SK-N-MC (cell line): ENCODE measurements at regions not wholly inside any gene's neighbourhood (a gene's known extent, or its start where the extent isn't known, plus 50 kb on each side); places are given as distances from the start of the nearest gene placed in this dataset.

Source experiments
- DNase-seq: peaks from one replicate; pipeline ENCODE4 v3.0.0-alpha.2; 2011; ENCODE audit warnings: low read depth, low spot score
- H3K27ac ChIP-seq: fragments of 200-600 bp; sonication (generic); 2 replicates; pipeline ENCODE4 v1.5.1; 2016; ENCODE audit warnings: mixed run types
- H3K36me3 ChIP-seq: fragments of 200-600 bp; sonication (generic); 2 replicates; pipeline ENCODE4 v1.6.1; 2017; ENCODE audit warnings: antibody characterized with exemption, low read length, mixed read lengths; ENCODE audit not compliant: insufficient read depth
- H3K4me3 ChIP-seq: fragments of 200-600 bp; sonication (generic); 2 replicates; pipeline ENCODE4 v1.5.1; 2016
- H3K9ac ChIP-seq: fragments of 200-600 bp; sonication (generic); 2 replicates; pipeline ENCODE4 v1.8.0; 2017; ENCODE audit warnings: mixed run types, mixed read lengths; ENCODE audit not compliant: insufficient read length
- H3K9me3 ChIP-seq: fragments of 200-600 bp; sonication (generic); 2 replicates; pipeline ENCODE4 v1.6.1; 2017; ENCODE audit warnings: low read depth, mild to moderate bottlenecking, antibody characterized with exemption, low read length, moderate library complexity, mixed read lengths
- EZH2 ChIP-seq: fragments of 200-600 bp; sonication (generic); IDR thresholded peaks from one replicate; pipeline ENCODE4 v1.6.1; 2017; ENCODE audit warnings: antibody characterized with exemption
- FOXP2 ChIP-seq: optimal IDR thresholded peaks from 2 replicates; pipeline ENCODE3; 2011; ENCODE audit warnings: mild to moderate bottlenecking, moderate library complexity; ENCODE audit not compliant: insufficient read depth; ENCODE audit errors: extremely low read length, control extremely low read depth
- POLR2AphosphoS5 ChIP-seq: IDR thresholded peaks from 2 replicates; pipeline ENCODE4 v1.6.1; 2012; ENCODE audit warnings: mild to moderate bottlenecking, low read depth, low read length, borderline replicate concordance

GRCh38 chr16:86120201-86121192, 221.5 kb downstream of the IRF8 start:
- no peak for TF ChIP-seq POLR2AphosphoS5
- TF ChIP-seq FOXP2, result no peak
- no peak for TF ChIP-seq EZH2
- Histone ChIP-seq H3K4me3 (no peak overlapping the region), H3K27ac (no peak overlapping the region), H3K9ac (no peak overlapping the region), H3K36me3 (no peaks in the 10 kb centered on the region), H3K9me3 (no peaks in the 10 kb centered on the region)
- no peak for DNase-seq

GRCh38 chr16:86121374-86122010, 222.5 kb downstream of the IRF8 start:
- Histone ChIP-seq H3K9me3 (no peaks in the 10 kb centered on the region), H3K4me3 (no peak overlapping the region), H3K36me3 (no peaks in the 10 kb centered on the region), H3K9ac (no peak overlapping the region), H3K27ac (no peak overlapping the region)
- TF ChIP-seq FOXP2 (no peak), EZH2 (no peak), POLR2AphosphoS5 (no peak)
- DNase-seq, result no peak

- no peak overlapping the region for H3K27ac ChIP-seq
- no peaks in the 10 kb centered on the region for H3K36me3 ChIP-seq
- no peak overlapping the region for H3K4me3 ChIP-seq
- TF ChIP-seq EZH2 (no peak), FOXP2 (no peak), POLR2AphosphoS5 (no peak)
- H3K9me3 ChIP-seq, result no peaks in the 10 kb centered on the region
- no peak overlapping the region for H3K9ac ChIP-seq
- DNase-seq, result no peak
Measured at GRCh38 chr16:86122681-86123342, 223.8 kb downstream of the IRF8 start.

- DNase-seq, result no peak
- H3K9me3 ChIP-seq, result no peaks in the 10 kb centered on the region
- no peak overlapping the region for H3K27ac ChIP-seq
- H3K36me3 ChIP-seq, result no peaks in the 10 kb centered on the region
- no peak for TF ChIP-seq POLR2AphosphoS5
- TF ChIP-seq FOXP2, result no peak
- no peak for TF ChIP-seq EZH2
- no peak overlapping the region for H3K9ac ChIP-seq
- no peak overlapping the region for H3K4me3 ChIP-seq
Measured at GRCh38 chr16:86124321-86124720, 225.4 kb downstream of the IRF8 start.

- H3K36me3 ChIP-seq, result no peaks in the 10 kb centered on the region
- TF ChIP-seq POLR2AphosphoS5 (no peak), EZH2 (no peak), FOXP2 (no peak)
- no peaks in the 10 kb centered on the region for H3K9me3 ChIP-seq
- H3K27ac ChIP-seq, result no peak overlapping the region
- DNase-seq, result no peak
- H3K4me3 ChIP-seq, result no peak overlapping the region
- H3K9ac ChIP-seq, result no peak overlapping the region
Measured at GRCh38 chr16:86126891-86127290, 227.9 kb downstream of the IRF8 start.

- Histone ChIP-seq H3K9me3 (no peaks in the 10 kb centered on the region), H3K4me3 (no peak overlapping the region), H3K27ac (no peak overlapping the region), H3K9ac (no peak overlapping the region), H3K36me3 (no peaks in the 10 kb centered on the region)
- DNase-seq, result no peak
- no peak for TF ChIP-seq FOXP2
- no peak for TF ChIP-seq EZH2
- TF ChIP-seq POLR2AphosphoS5, result no peak
Measured at GRCh38 chr16:86127366-86127765, 228.4 kb downstream of the IRF8 start.

GRCh38 chr16:86128246-86128645, 229.3 kb downstream of the IRF8 start:
- Histone ChIP-seq H3K27ac (no peak overlapping the region), H3K9me3 (no peaks in the 10 kb centered on the region), H3K4me3 (no peak overlapping the region), H3K9ac (no peak overlapping the region), H3K36me3 (no peaks in the 10 kb centered on the region)
- TF ChIP-seq EZH2 (no peak), POLR2AphosphoS5 (no peak), FOXP2 (no peak)
- DNase-seq, result no peak

GRCh38 chr16:86129541-86129940, 230.6 kb downstream of the IRF8 start:
- H3K9me3 ChIP-seq, result no peaks in the 10 kb centered on the region
- H3K4me3 ChIP-seq, result no peak overlapping the region
- no peak overlapping the region for H3K27ac ChIP-seq

More at GRCh38 chr16:86129541-86129940, 230.6 kb downstream of the IRF8 start:
- Histone ChIP-seq H3K36me3 (no peaks in the 10 kb centered on the region), H3K9ac (no peak overlapping the region)
- TF ChIP-seq FOXP2 (no peak), EZH2 (no peak), POLR2AphosphoS5 (no peak)
- no peak for DNase-seq
